Activated effector memory CD4-positive, alpha-beta T cell treated with Interleukin-2 at 50 U/mL for 16 hours (primary cell): ENCODE measurements at regions not wholly inside any gene's neighbourhood (a gene's known extent, or its start where the extent isn't known, plus 50 kb on each side); places are given as distances from the start of the nearest gene placed in this dataset.
"Not testable (repeated sequence)": the region's sequence is repeated elsewhere in the genome, so short reads cannot be mapped to it uniquely, and the experiment has no call there.

Source experiments
- DNase-seq: peaks from one replicate; pipeline ENCODE4 v3.0.0-alpha.2; 2020

- no peak for DNase-seq
Measured at GRCh38 chr1:234914606-234915290, 213.9 kb downstream of the TOMM20 start.

DNA sequence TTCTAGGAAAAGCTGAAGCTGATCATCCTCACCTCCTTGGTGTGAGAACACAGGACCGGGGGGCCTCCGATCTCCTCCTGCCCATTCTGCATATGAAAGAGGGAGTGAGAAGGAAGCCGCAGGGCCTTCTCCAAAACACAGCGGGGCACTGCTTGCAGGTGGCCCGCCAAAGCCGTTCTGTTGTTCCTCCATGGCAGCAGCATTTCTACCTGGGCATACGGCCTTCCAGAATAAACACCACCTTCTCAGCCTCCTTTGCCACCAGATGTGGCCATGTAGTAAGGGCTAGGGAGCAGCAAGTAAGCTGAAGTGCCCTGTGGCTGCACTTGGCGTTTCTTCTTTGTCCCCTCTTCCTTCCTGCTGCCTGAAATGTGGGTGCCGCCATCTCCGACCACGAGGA is 214.9 kb downstream of the TOMM20 start:
- no peak for DNase-seq

- DNase-seq, result no peak
Measured at GRCh38 chr1:234913278-234913649, 215.4 kb downstream of the TOMM20 start.

GRCh38 chr1:234912548-234913277 is 215.9 kb downstream of the TOMM20 start:
- no peak for DNase-seq

- DNase-seq, result peak; percentile 22
Measured at GRCh38 chr1:234911787-234912186, 216.8 kb downstream of the TOMM20 start.

- DNase-seq, result not testable (repeated sequence)
Measured at GRCh38 chr1:234911136-234911535, 217.5 kb downstream of the TOMM20 start.

DNA sequence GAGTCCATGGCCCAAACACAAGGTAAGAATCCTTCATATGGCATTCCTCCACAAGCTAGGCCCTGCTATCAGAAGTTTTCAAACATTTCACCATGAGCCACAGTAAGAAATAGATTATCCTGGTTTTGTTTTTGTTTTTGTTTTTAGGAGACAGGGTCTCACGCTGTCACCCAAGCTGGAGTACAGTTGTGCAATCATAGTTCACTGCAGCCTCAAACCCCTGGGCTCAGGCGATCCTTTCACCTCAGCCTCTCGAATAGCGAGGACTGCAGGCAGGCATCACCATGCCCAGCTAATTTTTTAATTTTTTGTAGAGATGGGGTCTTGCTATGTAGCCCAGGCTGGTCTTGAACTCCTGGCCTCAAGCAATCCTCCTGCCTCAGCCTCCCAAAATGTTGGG is 218.8 kb downstream of the TOMM20 start:
- no peak for DNase-seq

GRCh38 chr1:234909307-234909810 is 219.3 kb downstream of the TOMM20 start:
- no peak for DNase-seq

DNA sequence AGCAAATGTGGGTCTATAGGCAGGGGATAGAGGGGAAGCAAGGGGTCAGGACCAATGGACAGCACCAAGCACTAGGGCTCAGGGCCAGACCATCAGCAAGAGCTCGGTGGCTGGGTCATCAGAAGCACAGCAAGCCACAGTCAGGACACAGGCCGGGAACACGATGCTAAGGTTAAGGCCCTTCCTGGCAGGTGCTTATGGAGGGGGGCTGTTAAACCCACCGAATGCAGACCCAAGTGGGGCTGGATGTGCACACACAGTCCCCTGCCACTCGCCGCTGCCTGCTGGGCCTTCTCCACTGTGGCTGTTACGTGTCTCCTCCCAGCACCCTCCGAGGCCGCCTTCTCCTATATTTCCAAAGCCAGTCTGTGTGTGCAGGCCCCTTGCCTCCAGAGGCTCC is 220.1 kb downstream of the TOMM20 start:
- no peak for DNase-seq

GRCh38 chr1:234907940-234908405 is 220.7 kb downstream of the TOMM20 start:
- DNase-seq, result no peak

DNA sequence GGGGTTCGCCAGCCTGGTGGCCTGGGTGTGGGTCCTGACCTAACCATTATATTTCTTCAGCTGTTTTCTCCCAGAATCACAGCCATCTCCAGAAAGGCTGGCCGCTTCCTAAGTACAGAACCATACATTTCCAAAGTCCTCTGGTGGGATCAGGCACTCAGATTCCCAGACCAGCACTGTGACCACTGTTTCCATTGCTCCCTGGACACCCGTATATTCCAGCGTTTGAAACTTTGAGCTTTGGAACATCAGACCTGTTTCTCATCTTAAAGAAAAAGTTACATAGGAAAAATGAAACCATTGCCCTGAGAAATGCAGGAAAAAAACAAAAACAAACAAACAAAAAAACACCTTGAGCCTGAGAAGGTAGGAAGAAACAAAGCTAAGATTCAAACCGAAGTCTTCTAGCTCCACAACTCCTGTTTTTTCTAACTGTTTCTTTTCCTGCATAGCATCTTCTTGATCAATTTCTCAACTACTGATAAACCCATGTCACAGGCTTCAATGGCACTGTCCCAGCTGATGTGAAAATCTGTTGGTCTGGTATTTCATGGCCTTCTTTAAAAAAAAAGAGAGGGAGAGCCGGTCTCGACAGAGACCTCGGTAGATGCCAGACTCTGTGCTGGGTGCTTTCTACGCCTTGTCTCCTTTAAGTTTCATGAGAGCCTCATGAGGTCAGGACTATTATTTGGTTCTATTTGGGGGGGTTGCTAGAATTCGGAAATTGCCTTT is 221.3 kb downstream of the TOMM20 start:
- DNase-seq, result no peak

DNA sequence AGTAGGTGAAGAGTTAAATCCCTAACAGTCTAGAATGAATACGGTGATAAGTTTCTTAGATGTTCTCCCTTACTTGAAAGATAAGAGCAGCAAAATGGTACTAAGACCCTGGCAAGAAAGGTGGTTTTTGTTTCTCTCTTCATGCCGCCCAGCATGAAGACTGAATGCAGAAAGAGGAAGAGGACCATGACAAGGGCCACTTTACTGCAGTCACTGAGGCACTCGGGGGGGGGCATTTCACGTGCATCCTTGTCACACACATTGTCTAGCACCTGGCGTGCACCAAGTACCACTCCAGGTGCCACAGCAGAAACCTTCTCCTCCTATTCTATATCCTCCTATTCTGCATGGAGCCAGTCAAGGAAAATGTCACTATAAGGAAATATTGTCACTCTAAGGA is 222.0 kb downstream of the TOMM20 start:
- no peak for DNase-seq

GRCh38 chr1:234902774-234903547 is 225.7 kb downstream of the TOMM20 start:
- DNase-seq, result no peak

DNA sequence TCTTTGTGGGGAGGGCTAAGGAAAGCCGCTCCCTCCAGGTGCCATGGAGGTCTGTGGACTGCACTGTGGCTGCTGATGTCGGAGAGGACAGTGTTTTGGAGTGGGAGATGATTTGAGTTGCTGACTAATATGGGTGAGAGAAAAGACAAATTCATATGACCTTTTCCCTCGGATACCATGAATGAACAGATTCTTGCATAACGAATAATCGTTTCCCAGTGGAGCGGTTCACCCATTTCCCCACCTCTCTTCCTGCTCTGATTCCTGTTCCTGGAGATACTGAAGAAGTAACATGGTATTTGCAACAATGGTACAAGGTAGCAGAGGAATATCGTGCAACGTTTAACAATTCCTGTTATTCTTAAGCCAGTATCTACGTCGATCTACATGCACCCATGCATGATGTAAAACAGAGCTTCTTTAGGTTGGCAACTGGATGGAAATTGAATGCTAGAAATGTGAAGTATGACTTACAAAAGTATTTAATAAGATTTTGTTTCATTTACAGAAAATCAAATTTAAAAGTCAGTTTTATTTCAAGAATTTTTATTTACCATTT is 227.1 kb downstream of the TOMM20 start:
- DNase-seq, result no peak

GRCh38 chr1:234900595-234900994 is 228.0 kb downstream of the TOMM20 start:
- no peak for DNase-seq

DNA sequence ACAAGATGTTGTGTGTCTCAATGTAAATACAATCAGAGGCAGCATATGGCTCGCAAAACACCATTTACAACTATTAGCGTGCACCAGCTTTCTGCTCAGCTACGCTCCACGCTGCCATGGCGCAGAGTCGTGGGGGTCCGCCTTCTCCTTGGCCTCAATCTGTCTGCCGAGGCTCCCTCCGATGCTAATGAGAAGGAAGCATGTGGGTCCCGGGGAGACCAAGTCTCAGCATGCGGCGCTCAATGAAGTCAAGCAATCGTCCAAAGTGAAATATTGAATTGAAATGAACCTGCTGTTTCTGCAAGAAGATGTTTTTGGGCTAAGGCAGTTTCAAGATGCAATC is 228.9 kb downstream of the TOMM20 start:
- no peak for DNase-seq

GRCh38 chr1:234899041-234899729 is 229.5 kb downstream of the TOMM20 start:
- no peak for DNase-seq

DNA sequence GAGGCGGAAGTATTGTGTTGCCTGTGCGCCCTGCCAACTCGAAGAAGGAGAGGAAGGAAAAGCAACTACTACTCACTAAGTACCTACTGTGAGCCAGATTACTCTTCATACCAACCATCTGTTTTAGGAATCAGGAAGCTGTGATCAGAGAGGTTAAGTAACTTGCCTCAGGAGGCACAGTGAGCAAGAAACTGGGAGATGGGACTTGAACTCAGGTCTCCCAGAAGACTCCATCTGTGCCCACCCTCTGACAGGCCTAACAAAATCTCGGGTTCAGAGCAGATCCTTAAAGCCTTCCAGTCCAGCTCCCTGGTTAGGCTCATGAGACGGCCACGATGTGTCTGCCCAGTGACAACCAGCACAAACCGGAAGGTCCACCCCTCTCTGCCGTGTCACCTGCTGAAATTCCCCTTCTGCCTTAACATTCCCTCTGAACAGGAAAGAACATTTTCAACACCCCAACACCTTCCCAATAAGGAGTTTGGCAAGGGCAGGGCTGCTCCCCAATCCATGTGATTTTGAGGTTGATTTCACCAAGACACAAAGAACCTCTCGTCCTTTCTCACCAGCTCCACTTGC is 230.1 kb downstream of the TOMM20 start:
- no peak for DNase-seq

DNA sequence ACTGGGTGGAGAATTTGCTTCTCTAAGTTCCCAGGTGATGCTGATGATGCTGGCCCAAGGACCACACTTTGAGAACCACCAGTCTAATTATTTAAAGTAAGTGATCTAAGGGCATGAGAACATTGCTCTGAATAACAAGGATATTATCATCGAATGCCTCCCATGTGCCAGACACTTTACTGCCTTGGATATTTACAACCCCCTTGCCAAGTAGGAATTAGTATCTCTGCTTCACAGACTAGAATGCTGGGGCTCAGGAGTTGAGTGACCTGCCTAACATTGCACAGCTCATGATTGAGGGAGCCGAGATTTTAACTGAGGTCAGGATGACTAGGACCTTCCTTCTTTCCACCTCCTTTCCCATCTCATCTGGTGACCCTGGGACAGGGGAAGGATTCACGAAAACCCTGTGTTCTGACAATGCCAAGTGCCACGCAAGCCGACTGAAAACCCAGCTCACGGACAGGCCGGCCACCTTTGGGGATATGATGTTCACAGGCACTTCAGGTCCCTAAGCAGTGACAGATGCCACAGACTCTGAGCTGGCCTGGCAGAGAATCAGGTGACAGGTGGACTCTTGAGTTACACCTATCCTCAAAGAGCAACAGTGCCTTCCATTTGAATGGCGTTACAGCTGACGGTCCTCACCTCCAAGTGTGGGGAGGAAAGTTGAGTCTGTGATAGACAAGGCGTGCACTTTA is 230.7 kb downstream of the TOMM20 start:
- no peak for DNase-seq

DNA sequence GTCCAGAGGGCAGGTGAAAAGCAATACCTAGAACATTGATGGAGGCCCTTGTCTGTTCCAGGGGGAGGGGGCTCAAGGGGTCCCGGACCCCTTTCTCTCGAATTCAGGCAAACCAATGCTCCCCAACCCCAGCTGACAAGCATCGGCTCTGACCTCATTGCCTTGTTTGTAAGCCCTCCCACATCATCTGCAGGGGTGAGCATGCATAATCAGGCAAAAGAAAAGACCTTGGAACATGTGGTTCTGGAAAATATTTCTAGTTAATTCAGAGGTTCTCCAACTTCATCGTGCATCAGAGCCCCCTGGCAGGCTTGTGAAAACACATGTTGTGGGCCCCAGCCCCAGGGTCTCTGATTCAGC is 231.3 kb downstream of the TOMM20 start:
- no peak for DNase-seq
